ENCODE measurements at regions not wholly inside any gene's neighbourhood (a gene's known extent, or its start where the extent isn't known, plus 50 kb on each side); places are given as distances from the start of the nearest gene placed in this dataset.

DNA sequence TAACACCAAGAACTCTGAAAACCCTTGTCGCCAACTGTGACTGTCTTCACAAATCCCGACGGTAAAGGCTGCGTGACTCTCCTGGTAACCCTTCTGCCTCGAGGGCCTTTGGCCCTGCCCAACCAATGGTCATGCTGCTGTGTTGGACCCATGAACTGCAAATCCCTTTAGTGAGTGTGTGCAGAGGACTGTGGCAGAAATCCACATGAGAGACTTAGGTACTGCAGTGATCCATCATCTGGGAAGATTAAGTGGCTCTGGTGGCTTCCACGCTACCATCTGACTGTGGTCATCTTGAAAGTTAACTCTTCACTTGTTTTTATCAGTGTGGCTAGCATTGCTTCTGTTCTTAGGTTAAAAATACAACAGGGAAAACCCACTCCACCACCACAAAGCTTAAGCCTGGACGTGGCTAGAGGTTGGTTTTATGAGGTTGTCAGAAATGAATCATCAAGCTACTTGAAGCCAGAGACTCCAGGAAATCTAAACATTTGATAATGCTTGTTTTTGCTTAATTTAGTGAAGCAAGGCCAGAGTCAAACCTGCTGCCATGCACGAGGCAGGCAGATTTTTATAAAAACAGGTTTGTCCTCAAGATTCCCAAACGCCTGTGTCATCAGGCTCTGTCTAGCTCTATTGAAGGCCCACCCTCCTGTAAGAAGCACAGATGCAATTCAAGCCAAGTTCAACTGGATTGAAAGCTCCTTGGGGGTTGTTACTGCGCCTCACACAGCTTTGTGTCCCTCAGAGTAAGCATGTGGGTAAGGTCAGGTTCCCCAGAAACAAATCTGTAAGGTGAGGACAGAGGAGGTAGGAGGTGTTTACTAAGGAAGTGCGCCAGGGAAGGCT is 52.7 kb upstream of the ERCC6L2 start:
- Histone ChIP-seq H3K4me1 (ENCODE audit: insufficient read depth, low read length) (no peaks in the 10 kb centered on the region), H3K4me3 (ENCODE audit: low read length) (no peak overlapping the region), H3K9me3 (ENCODE audit: low read length) (peaks cover 2% of the 10 kb centered on the region), H3K36me3 (ENCODE audit: insufficient read depth, low read length) (no peaks in the 10 kb centered on the region), H2AFZ (ENCODE audit: low read depth, low read length) (no peak overlapping the region), H3K27me3 (ENCODE audit: insufficient read depth, low read length) (no peaks in the 10 kb centered on the region)

DNA sequence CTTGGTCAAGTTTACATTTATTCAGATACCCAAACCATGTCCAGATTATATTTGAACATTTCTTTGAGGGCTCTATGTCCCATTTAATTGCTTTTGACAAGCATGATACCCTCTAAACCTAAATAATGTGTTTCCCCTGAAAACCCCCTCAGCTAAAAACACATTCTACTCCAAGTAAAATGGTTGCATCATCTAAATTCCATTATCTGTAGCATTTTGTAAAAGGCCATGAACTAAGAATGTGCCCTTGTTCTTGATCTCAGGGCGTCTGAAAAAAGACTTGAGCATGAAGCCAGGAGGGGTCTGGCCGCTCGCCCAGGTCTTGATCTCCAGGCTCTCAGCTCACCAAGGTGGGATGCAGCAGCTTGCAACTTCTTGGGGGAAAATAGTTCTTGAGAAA is 53.5 kb upstream of the ERCC6L2 start:
- H3K4me3 ChIP-seq (ENCODE audit: low read length), result no peak overlapping the region
- H2AFZ ChIP-seq (ENCODE audit: low read depth, low read length), result no peak overlapping the region
- H3K27me3 ChIP-seq (ENCODE audit: insufficient read depth, low read length), result no peaks in the 10 kb centered on the region
- no peaks in the 10 kb centered on the region for H3K4me1 ChIP-seq (ENCODE audit: insufficient read depth, low read length)
- H3K9me3 ChIP-seq (ENCODE audit: low read length), result peaks cover 2% of the 10 kb centered on the region
- no peaks in the 10 kb centered on the region for H3K36me3 ChIP-seq (ENCODE audit: insufficient read depth, low read length)

DNA sequence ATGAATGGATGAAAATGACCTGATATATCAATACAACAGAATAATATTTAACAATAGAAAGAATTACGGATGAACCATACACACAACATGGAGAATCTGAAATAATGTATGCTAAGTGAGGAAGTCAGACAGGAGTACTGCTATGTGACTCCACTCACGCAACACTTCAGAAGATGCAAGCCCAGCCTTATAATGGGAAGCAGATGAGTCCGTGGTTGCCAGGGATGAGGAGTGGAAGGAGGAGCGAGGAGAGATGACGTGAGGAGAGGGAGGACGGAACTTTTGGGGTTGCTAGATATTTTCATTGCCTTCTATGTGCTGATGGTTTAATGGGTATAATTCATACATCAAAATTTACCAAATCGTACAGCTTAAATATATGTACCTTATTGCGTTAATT is 55.4 kb upstream of the ERCC6L2 start:
- peaks cover 2% of the 10 kb centered on the region for H3K9me3 ChIP-seq (ENCODE audit: low read length)
- no peak overlapping the region for H2AFZ ChIP-seq (ENCODE audit: low read depth, low read length)
- H3K36me3 ChIP-seq (ENCODE audit: insufficient read depth, low read length), result no peaks in the 10 kb centered on the region
- H3K4me1 ChIP-seq (ENCODE audit: insufficient read depth, low read length), result no peaks in the 10 kb centered on the region
- no peaks in the 10 kb centered on the region for H3K27me3 ChIP-seq (ENCODE audit: insufficient read depth, low read length)
- no peak overlapping the region for H3K4me3 ChIP-seq (ENCODE audit: low read length)

DNA sequence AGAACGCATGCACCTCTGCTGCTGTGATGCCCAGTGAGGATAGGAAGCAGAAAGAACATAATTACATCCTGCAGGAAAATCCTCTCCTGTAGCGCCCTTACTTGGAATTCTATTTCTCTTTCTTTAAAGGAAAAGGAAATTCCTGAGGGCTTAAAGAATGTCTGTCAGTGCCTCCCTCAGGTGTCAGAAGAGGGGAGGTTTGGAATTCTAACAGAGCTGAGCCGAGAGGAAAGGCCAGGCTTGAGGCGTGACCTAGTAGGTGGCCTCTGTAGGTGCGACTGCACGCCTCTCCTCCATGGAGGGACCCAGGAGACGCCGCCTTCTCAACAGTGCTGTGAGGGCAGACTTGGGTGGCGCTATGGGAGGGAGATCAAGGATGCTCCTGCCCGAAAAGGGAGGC is 55.9 kb upstream of the ERCC6L2 start:
- H2AFZ ChIP-seq (ENCODE audit: low read depth, low read length), result no peak overlapping the region
- H3K36me3 ChIP-seq (ENCODE audit: insufficient read depth, low read length), result no peaks in the 10 kb centered on the region
- H3K27me3 ChIP-seq (ENCODE audit: insufficient read depth, low read length), result no peaks in the 10 kb centered on the region
- no peaks in the 10 kb centered on the region for H3K4me1 ChIP-seq (ENCODE audit: insufficient read depth, low read length)
- H3K9me3 ChIP-seq (ENCODE audit: low read length), result peaks cover 2% of the 10 kb centered on the region
- no peak overlapping the region for H3K4me3 ChIP-seq (ENCODE audit: low read length)

- Histone ChIP-seq H3K9me3 (ENCODE audit: low read length) (peaks cover 2% of the 10 kb centered on the region), H3K27me3 (ENCODE audit: insufficient read depth, low read length) (no peaks in the 10 kb centered on the region), H3K4me1 (ENCODE audit: insufficient read depth, low read length) (no peaks in the 10 kb centered on the region), H3K4me3 (ENCODE audit: low read length) (no peak overlapping the region), H2AFZ (ENCODE audit: low read depth, low read length) (no peak overlapping the region), H3K36me3 (ENCODE audit: insufficient read depth, low read length) (peaks cover 2% of the 10 kb centered on the region)
Observed at GRCh38 chr9:95817205-95817604, 58.3 kb upstream of the ERCC6L2 start.

DNA sequence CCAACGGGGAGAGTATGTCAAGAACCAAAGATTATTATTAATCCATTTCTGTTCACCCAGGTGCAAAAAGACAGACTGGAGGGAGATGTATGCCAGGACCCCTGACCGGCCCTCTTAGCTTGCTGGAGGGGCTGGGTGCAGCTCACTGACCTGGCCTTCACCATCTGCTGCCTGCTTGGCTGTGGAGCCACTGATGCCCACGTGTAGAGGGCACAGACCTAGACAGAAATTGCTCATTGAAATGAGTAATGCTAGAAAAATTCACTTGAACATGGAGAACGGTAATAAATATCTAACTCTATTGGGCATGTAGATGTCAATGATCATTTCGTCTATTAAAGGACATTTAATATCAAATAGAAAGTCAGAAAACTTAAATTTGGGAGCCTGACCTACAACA is 58.8 kb upstream of the ERCC6L2 start:
- H3K27me3 ChIP-seq (ENCODE audit: insufficient read depth, low read length), result no peaks in the 10 kb centered on the region
- H2AFZ ChIP-seq (ENCODE audit: low read depth, low read length), result no peak overlapping the region
- H3K9me3 ChIP-seq (ENCODE audit: low read length), result peaks cover 2% of the 10 kb centered on the region
- peaks cover 6% of the 10 kb centered on the region for H3K36me3 ChIP-seq (ENCODE audit: insufficient read depth, low read length)
- H3K4me3 ChIP-seq (ENCODE audit: low read length), result no peak overlapping the region
- no peaks in the 10 kb centered on the region for H3K4me1 ChIP-seq (ENCODE audit: insufficient read depth, low read length)

- Histone ChIP-seq H3K9me3 (ENCODE audit: low read length) (peaks cover 2% of the 10 kb centered on the region), H3K27me3 (ENCODE audit: insufficient read depth, low read length) (no peaks in the 10 kb centered on the region), H2AFZ (ENCODE audit: low read depth, low read length) (no peak overlapping the region), H3K36me3 (ENCODE audit: insufficient read depth, low read length) (peaks cover 6% of the 10 kb centered on the region), H3K4me3 (ENCODE audit: low read length) (no peak overlapping the region), H3K4me1 (ENCODE audit: insufficient read depth, low read length) (no peaks in the 10 kb centered on the region)
Observed at GRCh38 chr9:95815961-95816360, 59.5 kb upstream of the ERCC6L2 start.

- no peak overlapping the region for H3K4me3 ChIP-seq (ENCODE audit: low read length)
- no peaks in the 10 kb centered on the region for H3K27me3 ChIP-seq (ENCODE audit: insufficient read depth, low read length)
- peaks cover 2% of the 10 kb centered on the region for H3K9me3 ChIP-seq (ENCODE audit: low read length)
- H3K36me3 ChIP-seq (ENCODE audit: insufficient read depth, low read length), result peaks cover 6% of the 10 kb centered on the region
- H3K4me1 ChIP-seq (ENCODE audit: insufficient read depth, low read length), result no peaks in the 10 kb centered on the region
- no peak overlapping the region for H2AFZ ChIP-seq (ENCODE audit: low read depth, low read length)
Observed at GRCh38 chr9:95815133-95815532, 60.4 kb upstream of the ERCC6L2 start.

DNA sequence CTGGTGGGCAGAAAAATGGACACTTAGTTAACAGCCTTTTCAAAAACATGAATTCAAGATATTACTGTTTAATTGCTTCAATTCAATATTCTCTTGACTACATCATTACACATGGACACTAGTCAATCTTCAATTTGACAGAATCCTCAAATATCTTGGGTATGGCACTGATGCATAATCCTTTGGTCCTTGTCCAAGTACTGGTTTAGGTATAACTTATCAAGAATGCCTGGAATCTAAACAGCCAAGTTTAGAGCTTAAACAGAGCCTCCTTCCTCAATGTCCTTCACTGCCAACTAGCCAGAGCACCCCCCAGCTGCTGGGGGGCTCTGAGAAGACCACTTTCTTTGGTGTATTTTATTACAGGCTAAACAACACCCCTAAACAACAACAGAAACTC is 61.6 kb upstream of the ERCC6L2 start:
- Histone ChIP-seq H3K36me3 (ENCODE audit: insufficient read depth, low read length) (peaks cover 6% of the 10 kb centered on the region), H3K27me3 (ENCODE audit: insufficient read depth, low read length) (no peaks in the 10 kb centered on the region), H3K9me3 (ENCODE audit: low read length) (peaks cover 2% of the 10 kb centered on the region), H2AFZ (ENCODE audit: low read depth, low read length) (no peak overlapping the region), H3K4me1 (ENCODE audit: insufficient read depth, low read length) (no peaks in the 10 kb centered on the region), H3K4me3 (ENCODE audit: low read length) (no peak overlapping the region)

DNA sequence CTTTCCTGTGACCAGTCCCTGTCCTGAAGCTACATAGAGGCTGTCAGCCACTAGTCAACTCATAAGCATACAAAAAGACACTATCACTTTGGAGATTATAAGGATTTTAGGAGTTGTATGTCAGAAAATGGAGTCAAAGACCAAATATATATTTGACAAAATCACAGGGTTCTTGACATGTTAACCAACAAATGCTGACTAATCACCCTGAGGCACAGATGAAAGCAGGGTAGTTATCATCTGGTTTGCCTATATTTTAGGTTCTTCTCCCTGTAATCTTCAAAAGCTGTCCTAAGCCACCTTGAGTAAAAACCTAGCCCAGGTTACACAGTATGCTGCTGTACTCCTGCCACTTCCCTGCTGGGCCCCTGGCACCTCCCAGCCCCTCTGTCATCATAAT is 64.7 kb upstream of the ERCC6L2 start:
- Histone ChIP-seq H3K4me3 (ENCODE audit: low read length) (no peak overlapping the region), H3K9me3 (ENCODE audit: low read length) (no peaks in the 10 kb centered on the region), H2AFZ (ENCODE audit: low read depth, low read length) (no peak overlapping the region), H3K36me3 (ENCODE audit: insufficient read depth, low read length) (peaks cover 6% of the 10 kb centered on the region), H3K4me1 (ENCODE audit: insufficient read depth, low read length) (no peaks in the 10 kb centered on the region), H3K27me3 (ENCODE audit: insufficient read depth, low read length) (no peaks in the 10 kb centered on the region)

DNA sequence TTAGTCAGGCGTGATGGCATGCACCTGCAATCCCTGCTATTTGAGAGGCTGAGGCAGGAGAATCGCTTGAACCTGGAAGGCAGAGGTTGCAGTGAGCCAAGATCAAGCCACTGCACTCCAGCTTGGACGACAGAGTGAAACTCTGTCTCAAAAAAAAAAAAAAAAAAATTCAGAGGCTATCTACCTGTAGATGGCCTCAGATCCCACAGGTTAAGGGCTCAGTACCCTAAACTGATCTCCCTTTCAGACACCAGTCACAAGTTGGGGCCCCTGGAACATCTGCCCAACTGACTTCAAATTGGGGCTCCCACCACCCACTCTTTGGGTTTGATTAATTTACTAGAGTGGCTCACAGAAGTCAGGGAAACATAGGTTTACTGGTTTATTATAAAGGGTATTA is 65.4 kb upstream of the ERCC6L2 start:
- H3K4me3 ChIP-seq (ENCODE audit: low read length), result no peak overlapping the region
- H3K4me1 ChIP-seq (ENCODE audit: insufficient read depth, low read length), result no peaks in the 10 kb centered on the region
- no peaks in the 10 kb centered on the region for H3K27me3 ChIP-seq (ENCODE audit: insufficient read depth, low read length)
- H3K9me3 ChIP-seq (ENCODE audit: low read length), result no peaks in the 10 kb centered on the region
- peaks cover 6% of the 10 kb centered on the region for H3K36me3 ChIP-seq (ENCODE audit: insufficient read depth, low read length)
- H2AFZ ChIP-seq (ENCODE audit: low read depth, low read length), result no peak overlapping the region

GRCh38 chr9:95809686-95810085 is 65.8 kb upstream of the ERCC6L2 start:
- no peak overlapping the region for H3K4me3 ChIP-seq (ENCODE audit: low read length)
- no peaks in the 10 kb centered on the region for H3K9me3 ChIP-seq (ENCODE audit: low read length)
- peaks cover 6% of the 10 kb centered on the region for H3K36me3 ChIP-seq (ENCODE audit: insufficient read depth, low read length)

DNA sequence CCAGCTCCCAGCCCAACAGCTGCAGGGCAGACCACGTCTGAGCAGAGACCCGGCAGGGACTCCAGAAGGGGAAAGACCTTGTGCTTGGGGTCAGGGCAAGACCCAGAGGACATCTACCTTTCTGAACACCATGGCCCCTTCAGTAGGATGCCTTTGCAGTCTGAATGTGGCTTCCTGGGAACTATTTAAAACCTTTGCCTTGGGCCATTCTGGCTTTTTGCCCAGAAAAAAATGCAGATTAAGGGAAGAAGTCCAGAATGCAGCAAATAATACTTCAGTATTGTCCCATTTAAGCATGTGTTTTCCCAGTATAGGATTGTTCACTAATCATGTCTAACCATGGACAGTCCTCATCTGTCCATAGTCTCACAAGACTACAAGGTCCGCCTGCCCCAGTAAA is 67.5 kb upstream of the ERCC6L2 start:
- no peak overlapping the region for H3K4me3 ChIP-seq (ENCODE audit: low read length)
- H3K9me3 ChIP-seq (ENCODE audit: low read length), result no peaks in the 10 kb centered on the region
- no peaks in the 10 kb centered on the region for H3K4me1 ChIP-seq (ENCODE audit: insufficient read depth, low read length)
- no peaks in the 10 kb centered on the region for H3K27me3 ChIP-seq (ENCODE audit: insufficient read depth, low read length)
- peaks cover 6% of the 10 kb centered on the region for H3K36me3 ChIP-seq (ENCODE audit: insufficient read depth, low read length)
- no peak overlapping the region for H2AFZ ChIP-seq (ENCODE audit: low read depth, low read length)

More at GRCh38 chr9:95809686-95810085, 65.8 kb upstream of the ERCC6L2 start:
- Histone ChIP-seq H2AFZ (ENCODE audit: low read depth, low read length) (no peak overlapping the region), H3K27me3 (ENCODE audit: insufficient read depth, low read length) (no peaks in the 10 kb centered on the region), H3K4me1 (ENCODE audit: insufficient read depth, low read length) (no peaks in the 10 kb centered on the region)

Data from neuron (in vitro differentiated cells).